Central memory CD4-positive, alpha-beta T cell (primary cell): ENCODE measurements at regions not wholly inside any gene's neighbourhood (a gene's known extent, or its start where the extent isn't known, plus 50 kb on each side); places are given as distances from the start of the nearest gene placed in this dataset.
"Not testable (repeated sequence)": the region's sequence is repeated elsewhere in the genome, so short reads cannot be mapped to it uniquely, and the experiment has no call there.

Experiments
- DNase-seq: peaks from one replicate; pipeline ENCODE4 v3.0.0; 2022

DNA sequence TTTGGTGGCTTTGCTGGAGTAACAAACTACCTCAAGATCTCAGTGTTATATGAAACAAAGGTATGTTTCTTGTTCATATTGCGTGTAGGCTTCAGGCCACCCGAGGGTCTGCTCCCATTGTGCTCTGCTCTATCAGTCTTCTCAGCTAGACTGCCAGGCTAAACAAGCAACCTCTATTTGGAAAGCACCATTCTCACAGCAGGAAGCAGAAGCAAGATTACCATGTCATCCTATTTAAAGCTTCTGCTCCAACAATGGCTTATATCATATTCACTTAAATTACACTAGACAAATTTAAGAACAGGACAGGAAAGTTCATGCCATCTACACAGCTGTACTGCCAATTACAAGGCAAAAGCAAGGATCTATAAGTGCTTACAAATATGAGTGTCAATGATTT is 385.8 kb downstream of the PPARGC1A start:
- DNase-seq, result no peak

DNA sequence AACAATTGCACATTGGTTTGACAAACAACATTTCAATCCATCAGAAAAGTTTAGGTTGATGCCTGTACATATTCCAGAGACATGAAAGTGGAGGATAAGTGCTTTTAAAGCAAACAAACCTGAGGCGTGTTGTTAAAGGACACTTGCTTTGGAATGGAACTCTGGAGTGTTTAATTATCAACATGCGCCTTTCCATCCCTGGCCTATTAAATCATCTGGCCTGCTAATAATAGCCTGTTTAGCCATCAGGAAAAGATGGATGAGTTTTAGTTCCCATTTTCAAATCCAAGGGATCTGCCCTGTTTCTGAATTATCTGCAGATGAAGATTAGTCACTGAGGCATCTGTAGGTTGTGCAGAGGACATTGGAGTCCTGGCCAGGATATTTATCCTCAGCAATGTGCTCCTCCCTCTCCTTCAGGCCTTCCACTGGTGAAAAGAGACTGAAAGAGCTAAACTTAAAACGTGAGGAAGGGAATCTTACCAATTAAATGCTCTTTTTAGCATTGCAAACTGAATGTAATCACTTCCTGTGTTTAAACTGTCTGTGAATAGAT is 388.9 kb downstream of the PPARGC1A start:
- DNase-seq, result no peak

DNA sequence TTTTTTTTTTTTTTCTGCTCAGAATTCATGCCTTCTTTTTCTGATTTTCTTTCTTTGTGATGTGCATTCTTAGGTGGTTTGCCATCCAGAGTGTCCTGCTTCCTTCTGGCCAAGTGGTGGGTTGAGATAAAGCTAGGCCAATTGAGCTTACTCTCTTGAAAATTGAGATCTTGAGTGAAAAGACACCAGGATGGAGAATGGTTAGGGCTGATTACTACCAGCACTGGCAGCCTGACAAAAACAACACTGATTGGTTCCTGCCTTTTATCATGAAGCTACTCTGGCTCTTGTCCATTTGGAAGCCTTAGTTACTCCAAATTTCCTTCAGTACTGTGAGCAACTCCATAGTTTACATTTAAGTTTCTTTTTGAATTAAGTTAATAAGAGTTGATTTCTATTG is 404.0 kb downstream of the PPARGC1A start:
- no peak for DNase-seq

DNA sequence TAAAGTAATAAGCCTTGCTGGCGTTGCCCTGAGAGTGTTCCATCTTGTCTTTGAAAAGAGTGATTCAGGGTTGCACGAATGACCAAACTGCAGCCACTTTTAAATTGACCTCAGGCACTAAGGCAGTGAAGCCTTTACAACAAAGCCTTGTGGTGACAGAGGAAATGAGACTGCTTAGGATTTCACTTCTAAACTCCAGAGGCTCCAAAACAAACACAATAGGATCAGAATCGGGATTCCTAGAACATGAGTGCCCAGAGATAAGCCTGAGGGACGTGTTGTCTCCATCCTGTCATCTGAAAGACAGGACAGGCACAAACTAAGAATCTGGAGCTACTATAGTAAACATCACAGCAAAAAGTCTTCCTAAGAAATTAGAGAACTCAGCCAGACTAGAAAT is 405.2 kb downstream of the PPARGC1A start:
- DNase-seq, result no peak

DNA sequence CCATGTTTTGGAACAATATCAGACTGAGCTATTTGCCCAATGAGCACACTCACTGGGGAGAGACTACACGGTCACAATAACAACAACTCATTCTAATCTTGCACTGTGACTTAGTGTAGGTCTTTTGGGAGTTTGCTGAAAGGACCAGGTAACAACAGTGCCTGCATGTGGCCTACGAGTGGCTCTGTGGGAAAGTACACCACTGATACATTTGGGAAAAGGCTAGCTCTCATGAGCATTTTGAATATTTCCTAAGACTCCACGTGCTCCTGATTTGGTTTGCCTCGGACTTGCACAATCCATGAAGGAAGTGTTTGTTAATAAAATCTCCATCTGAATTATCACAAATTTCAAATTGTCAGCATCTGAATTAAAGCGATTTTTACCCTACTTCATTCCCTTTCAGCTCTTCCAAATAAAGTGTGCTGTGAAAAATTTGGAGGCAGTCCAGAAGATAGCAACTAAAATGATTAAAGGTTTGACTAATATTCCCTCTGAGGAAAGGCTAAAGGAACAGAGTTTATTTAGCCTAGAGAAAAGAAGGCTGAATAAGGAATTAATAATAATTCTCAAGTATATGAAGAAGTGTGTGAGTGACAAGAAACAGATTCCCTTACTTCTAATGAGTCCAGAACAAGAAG is 406.4 kb downstream of the PPARGC1A start:
- DNase-seq, result no peak

DNA sequence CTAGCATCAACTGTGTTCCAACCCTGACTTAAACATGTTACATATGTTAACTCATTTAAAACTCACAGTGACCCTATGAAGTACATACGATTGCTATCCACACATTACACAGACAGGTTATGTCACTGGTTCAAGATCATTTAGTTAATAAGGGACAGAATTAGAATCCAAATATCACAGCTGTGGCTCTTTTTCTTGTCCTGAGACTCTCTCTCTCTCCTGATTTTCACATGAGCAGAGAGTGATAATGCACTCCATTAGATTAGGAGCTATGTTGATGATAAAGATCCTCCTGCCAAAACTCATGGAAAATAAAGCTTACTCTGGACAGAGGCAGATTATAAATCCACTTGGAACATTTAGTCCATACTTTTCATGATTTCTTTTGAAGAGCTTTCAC is 408.3 kb downstream of the PPARGC1A start:
- no peak for DNase-seq

DNA sequence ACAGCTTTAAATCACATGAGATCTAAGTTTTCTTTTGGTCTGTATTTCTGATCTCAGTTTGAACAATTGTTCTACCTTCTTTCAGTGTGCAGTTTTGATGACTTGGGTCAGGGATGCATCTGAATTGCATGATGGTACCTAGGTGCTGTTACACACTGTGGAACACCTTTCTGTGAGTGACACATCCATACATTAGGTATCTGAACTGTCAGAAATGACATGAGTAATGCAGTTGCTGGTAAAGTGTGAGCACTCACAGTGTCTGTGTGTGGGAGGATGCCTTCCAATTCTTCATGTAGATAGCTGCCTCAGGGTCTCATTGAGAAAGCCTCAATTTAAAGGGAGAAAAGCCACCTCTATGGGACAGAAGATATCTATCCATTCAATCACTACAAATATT is 411.9 kb downstream of the PPARGC1A start:
- DNase-seq, result no peak

DNA sequence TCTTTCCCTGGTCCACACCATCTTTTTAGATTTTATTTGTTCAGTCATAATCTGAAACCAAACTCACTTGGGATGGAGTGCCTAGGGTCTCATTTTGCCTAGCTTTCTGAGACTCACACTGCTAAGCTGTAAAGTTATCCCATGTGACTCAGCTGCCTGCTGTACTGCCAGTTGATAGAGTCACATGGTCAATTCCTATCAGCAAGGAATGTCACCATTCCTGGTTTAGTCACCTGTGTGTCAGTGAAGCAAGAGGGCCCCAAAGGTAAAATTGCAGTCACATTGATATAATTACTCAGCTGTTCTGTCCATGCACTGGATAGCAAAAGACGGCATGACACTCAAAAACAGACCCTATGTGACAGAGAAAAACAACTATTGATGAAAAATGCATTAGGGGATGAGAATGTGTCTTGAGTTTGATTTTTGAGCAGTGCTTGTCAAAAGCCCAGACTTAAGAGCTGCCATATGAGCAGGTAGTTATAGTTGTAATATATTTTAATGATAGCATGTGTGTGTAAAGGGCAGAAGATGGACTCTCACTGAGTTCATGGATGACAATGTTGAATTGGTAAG is 413.2 kb downstream of the PPARGC1A start:
- no peak for DNase-seq

DNA sequence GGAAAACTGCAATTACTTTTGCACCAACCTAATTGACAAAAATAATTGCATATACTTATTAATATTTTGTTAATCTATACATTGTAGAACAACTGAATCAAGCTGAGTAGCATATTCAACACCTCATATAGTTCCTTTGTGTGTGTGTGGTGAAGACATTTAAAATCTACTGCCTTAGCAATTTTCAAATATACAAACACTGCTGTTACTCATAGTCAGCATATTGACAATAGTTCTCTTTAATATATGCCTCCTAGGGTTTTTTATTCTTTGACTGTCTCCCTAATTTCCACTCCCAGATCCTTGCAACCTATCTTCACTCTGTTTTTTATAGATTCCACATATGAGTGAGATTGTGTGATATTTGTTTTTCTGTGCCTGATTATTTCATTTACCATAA is 426.8 kb downstream of the PPARGC1A start:
- no peak for DNase-seq

DNA sequence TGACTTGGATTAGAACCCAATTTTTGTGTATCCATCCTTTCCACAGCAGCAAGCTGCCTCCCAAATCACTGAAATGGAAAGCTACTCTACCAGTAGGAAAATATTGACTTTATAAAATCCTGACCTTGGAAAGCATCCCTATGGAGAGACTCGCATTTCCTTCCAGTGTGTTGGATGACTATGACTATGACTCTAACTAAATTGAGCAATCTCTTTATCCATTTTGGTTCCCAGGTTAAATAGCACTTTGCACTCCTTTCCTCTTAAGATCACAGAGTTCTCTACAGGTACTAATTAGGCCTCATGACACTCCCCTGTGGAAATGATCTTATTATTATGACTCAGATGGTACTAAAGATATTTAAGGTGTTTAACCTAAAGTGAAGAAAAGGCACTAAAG is 431.8 kb downstream of the PPARGC1A start:
- DNase-seq, result no peak

DNA sequence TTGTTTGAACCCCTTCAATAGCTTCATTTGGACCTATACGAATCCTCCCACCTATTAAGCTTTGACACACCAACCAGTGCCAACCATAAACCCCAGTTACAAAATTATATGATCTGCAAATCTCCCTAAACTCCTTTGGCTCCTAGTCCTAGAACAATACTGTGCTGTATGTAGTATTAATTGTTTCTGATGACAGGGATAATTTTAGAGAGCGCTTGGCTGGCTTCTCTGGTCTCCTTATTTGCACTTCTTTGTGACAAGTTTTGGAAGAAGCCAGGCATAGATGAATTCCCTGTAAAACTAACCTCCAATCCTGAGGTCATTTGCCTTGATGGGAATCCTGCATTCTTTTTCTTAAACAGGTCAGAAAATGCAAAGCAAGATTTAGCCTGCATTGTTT is 433.0 kb downstream of the PPARGC1A start:
- DNase-seq, result no peak

DNA sequence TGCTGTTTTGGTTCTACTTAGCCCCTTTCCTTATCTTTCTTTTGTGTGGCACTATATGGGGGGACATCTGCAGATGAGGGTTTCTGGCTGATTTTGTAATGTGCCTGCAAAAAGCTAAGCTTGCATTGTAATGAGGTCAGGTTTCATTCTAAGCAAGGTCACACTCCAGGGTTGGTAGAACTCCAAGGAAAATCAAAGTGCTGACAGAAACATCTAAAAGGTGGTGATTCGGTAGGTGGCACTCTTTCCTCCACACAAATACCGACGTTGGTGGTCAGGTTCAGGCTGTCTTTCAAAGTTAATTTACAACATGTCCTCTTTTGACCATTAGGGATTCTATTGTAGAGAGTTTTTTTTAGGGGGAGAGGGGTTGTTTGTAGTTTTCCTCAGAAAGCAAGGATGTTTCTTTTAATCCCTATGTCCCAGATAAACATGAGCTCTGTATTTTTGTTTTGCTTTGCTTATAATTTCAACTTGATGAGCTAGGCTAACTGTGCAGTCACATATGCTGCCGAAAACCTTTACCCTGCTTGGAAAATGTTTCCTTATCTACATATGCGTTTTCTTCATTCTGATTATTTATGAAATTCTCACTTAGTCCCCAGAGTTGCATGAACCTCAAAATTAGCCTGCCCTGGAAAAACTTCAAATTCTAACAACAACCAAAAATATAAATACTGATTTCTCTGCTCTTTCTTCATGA is 434.2 kb downstream of the PPARGC1A start:
- DNase-seq, result no peak

DNA sequence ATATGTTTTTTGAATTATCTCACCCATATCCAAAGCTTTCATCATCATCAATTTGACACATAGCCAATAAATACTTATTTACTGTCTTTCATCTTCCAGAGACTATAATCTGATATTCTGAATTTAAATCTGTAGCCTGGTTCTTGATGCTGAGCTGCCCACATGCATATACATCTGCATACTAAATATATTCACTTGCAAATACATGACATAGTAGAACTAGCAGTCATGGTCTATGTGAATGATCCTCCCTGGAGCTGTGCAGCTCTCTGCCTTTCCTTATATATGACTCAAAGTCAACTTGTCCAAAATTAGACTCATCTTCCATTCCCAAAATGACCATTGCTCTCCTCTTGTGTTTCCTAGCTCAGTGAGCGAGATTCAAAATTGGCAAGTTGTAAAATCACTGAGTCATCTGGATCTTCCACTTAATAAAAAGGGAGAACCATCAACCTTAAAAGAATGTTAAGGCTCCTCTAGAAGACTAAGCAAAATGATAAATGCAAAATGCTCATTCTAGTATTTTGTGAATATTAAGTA is 448.2 kb downstream of the PPARGC1A start:
- no peak for DNase-seq

DNA sequence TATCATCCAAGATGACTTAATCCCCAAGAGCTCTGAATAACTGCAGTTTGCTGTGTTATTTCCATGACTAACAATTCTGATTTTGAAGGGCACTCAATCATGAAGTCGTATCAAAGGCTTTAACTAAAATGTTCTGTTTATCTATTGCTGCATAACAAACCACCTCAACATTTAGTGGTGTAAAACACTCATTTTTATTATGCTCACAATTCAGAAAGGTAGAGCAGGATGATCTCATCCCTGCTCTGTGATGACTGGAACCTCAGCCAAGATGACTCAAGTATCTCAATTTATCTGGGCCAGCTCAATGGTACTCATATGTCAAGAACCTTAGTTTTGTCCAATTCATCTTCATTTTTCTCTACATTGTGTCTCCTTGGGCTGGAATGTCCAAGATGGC is 451.1 kb downstream of the PPARGC1A start:
- DNase-seq, result no peak

DNA sequence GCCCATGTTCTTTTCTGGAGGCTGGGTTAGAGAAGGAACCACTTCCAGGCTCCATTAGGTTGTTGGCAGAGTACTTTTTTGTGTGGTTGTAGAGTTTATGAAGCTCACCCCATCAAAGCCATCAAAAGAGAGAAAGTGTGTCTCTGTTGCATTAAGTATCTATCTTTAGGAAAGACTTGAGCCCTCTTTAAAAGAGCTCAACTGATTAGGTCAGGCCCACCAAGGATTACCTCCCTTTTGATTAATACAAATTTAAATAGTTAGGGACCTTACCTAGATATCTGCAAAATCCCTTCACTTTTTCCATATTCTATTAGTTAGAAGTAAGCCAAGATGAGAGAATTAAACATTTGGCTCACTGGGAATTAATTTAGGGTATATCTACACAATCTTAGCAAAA is 460.4 kb downstream of the PPARGC1A start:
- DNase-seq, result no peak

DNA sequence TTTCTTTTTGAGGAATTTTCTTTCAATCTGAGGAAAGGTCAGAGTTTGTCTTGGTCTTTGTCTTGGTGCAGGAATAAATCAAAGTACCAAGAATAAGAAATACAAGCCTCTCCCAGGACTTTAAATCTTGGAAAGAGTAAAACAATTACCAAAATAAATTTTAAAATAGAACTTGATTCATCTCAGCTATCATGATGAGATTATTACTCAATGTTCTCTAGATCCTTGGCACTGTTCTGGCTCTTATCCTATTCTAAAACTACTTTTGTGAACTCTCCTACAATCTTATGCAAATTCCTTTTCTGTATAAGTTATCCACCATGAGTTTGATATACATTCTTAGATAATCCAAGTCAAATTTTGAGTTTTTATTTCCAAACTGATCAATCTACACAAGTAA is 464.3 kb downstream of the PPARGC1A start:
- no peak for DNase-seq

DNA sequence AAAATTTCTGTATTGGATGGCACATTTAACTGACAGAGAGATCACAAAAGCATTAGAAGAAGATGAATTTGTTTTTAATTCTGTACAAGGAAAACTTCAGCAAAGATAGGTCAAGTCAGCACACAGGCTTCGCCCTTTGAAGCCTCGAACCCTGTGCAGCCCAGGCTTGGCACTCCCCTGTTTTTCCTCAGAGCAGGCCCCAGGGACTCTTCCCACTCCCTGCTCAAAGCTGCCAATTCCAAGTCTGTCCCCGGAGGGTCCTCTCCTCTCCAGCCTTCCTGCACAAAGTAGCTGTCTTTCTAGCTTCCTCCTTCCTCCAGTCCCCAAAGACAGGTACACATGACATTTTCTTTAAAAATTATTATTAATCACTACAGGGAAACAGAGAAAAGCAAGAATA is 466.3 kb downstream of the PPARGC1A start:
- no peak for DNase-seq

DNA sequence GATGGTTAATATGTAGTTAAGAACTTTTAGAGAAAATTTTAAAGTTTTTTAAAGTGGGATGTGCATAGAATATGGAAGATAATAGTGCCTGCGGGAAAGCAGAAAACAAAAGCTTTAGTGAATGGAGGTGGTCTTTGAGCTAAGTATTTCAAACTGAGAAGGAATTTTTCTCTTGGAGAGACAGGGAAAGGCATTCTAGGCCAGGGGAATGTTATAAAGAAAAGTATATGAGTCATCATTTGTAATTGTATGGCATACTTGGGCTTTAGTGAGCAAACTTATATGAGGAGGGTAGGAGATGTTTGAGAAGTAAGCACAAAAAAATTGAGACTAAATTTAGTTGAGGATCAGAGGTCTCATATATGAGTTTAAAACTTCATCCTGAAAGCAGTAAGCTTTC is 467.0 kb downstream of the PPARGC1A start:
- no peak for DNase-seq

DNA sequence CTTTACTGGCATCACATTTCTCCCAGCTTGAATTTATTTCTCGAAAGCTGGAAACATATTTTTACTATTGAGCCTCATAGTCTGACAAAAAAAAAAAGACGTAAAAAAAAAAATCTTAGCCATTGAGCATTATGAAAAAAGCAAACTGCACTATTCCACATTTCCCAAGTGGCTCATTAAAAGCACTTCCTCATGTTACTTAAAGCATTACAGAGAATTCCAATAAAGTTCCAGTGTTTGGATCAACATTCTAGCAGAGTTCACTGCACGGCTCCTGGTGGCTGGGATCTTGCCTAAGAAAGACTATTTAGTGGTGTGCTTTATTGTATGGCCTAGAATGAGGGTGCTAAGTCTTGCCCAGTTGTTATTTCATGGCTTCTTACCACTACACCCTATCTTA is 476.2 kb downstream of the PPARGC1A start:
- no peak for DNase-seq

DNA sequence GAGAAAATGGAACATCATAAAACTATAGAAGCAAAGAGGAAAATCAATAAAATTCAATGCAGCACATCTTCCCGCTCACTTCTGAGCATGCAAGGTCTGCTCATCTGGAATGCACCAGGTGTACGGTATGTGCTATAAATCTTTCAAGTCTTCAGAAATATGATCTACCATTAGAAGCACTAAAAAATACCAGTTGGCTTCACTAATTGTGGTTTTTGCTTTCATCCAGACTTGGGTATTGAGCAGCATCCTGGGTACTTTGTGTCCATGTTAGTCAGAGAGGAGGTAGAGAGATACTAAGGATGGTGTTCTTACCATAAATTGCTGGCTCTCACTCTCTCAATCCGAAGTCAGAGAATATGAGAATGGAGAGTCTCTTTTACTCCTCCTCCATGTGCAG is 477.1 kb downstream of the PPARGC1A start:
- DNase-seq, result no peak

DNA sequence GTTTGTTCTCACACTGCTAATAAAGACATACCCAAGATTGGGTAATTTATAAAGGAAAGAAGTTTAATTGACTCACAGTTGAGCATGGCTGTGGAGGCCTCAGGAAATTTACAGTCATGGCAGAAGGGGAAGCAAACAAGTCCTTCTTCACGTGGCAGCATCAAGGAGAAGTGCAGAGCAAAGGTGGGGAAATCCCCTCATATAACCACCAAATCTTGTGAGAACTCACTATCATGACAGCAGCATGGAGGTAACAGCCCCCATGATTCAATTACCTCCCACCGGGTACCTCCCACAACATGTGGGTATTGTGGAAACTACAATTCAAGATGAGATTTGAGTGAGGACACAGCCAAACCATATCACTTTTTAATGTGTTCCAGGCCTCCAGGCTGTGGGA is 480.9 kb downstream of the PPARGC1A start:
- DNase-seq, result not testable (repeated sequence)

DNA sequence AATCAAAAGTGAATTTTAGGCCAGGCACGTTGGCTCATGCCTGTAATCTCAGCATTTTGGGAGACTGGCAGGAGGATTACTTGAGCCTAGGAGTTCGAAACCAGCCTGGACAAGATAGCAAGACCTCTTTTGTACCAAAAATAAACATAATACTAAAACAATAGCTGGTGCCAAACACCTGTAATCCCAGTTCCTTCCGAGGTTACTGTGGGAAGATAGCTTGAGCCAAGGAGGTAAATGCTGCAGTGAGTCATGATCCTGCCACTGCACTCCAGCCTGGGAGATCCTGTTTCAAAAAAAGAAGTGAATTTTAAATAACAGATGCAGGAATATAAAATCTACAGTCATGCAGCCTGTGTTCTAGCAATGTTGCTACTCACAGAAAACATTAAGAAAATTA is 488.3 kb downstream of the PPARGC1A start:
- DNase-seq, result no peak

DNA sequence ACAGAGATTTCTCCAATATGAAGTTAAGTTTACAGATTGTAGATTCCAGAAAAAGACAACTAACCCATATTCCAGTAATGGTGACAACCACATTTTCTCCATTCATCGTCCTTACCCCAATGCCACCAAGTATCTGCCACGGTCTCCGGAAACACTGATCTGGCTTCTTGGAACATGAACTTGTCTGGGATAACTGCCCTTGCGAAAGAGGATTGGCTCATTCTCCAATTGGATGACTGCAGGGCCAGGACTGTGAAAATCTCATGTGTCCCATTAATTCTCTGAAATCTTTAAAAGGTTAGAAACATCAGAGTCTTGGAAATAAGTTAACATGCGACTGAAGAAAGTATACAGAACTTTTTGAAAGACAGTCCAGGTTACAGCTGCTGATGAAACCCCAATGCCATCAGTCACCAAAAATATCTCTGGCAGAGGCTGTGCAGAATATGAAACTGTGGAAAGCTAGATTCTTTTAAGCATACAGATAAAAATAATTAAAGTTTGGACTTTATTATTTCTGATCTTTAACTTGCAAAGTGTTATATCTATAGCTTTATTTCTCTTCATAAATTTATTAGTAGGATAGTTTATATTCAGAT is 496.9 kb downstream of the PPARGC1A start:
- DNase-seq, result no peak

DNA sequence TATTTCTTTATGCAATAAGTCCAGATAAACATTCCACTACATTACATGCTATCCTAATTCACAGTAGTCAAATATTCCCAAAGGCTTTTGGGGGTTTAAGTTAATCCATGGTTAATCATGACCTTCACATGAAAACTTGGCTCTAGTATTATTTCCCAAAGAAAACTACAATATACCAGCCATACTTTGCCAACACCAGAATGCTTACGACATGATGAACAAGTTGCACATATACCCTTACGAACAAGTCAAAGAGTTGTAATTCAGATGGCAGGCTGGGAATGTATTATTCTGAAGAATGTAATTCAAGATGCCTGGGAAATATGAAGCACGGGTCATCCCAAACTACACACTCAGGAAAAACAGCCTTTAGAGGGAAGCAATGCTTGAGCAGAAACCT is 499.6 kb downstream of the PPARGC1A start:
- no peak for DNase-seq
